ENCODE measurements at regions not wholly inside any gene's neighbourhood (a gene's known extent, or its start where the extent isn't known, plus 50 kb on each side); places are given as distances from the start of the nearest gene placed in this dataset.

DNA sequence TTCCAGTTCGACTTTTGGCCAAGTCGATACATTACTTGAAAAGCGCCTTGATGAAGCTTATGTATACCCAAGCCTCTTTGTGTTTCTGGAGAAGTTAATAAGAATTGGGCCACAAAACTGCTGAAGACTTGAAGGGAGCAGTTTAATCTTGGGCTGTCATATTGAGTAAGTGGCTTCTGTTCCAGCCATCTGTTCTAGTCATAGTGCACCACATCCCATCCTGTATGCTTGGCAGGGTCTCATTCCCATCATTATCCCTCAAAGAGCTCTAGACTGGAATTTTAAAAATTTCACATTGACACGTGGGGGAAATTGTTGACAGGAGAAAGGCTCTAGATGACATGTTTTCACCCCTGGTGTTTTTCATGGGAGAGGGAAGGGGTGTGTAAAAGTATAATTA is 196.6 kb upstream of the PLPP4 start:
- DNase-seq (ENCODE audit: extremely low read depth in 1 of 4, low spot score in 3 of 4), result no peak
- no TSS peak for BruUV-seq (replicated peaks)
- H3K9me1 ChIP-seq (ENCODE audit: control insufficient read depth, insufficient read depth, low read length), result no peaks in the 10 kb centered on the region
- no peaks in the 10 kb centered on the region for H3K9me3 ChIP-seq (replicated peaks; ENCODE audit: control insufficient read depth, insufficient read depth, low read depth, low read length)
- no peak overlapping the region for H2AFZ ChIP-seq (ENCODE audit: low read depth, low read length)
- H3K9ac ChIP-seq (ENCODE audit: insufficient read depth in 1 of 2, low read depth in 2 of 2, low read length in 2 of 2), result no peak overlapping the region
- ChIA-PET POLR2A (no interaction called here), CTCF (ENCODE audit: low intra/inter-chr PET ratio) (no interaction called here)
- no peaks in the 10 kb centered on the region for H3K4me1 ChIP-seq (replicated peaks in 1 of 2; ENCODE audit: control insufficient read depth in 2 of 2, insufficient read depth in 2 of 2, low read length in 2 of 2)
- intact Hi-C loops (cut with micrococcal nuclease) (no loop called here), in situ Hi-C loops (cut with MboI) (no loop called here)
- ATAC-seq, result no peak
- no peak overlapping the region for H3K4me2 ChIP-seq (ENCODE audit: insufficient read depth, low read length)
- H3K79me2 ChIP-seq (ENCODE audit: control insufficient read depth, insufficient read depth, low read length), result no peaks in the 10 kb centered on the region
- H3K27me3 ChIP-seq (ENCODE audit: control insufficient read depth in 2 of 2, insufficient read depth in 2 of 2, low read length in 2 of 2), result no peaks in the 10 kb centered on the region
- H4K20me1 ChIP-seq (replicated peaks; ENCODE audit: control insufficient read depth, insufficient read depth, low read length), result no peaks in the 10 kb centered on the region
- no peak for FAIRE-seq
- H3K36me3 ChIP-seq (ENCODE audit: control insufficient read depth, insufficient read depth, low read length), result no peaks in the 10 kb centered on the region
- H3K27ac ChIP-seq (ENCODE audit: extremely low read depth, low read depth, low read length), result no peak overlapping the region
- H3K4me3 ChIP-seq, result no peak overlapping the region
- 3% methylated on average over 4 of the region's 4 CpGs for WGBS (ENCODE audit: insufficient coverage, low coverage, missing lambda C conversion rate)
- TF ChIP-seq, protein P1, sequence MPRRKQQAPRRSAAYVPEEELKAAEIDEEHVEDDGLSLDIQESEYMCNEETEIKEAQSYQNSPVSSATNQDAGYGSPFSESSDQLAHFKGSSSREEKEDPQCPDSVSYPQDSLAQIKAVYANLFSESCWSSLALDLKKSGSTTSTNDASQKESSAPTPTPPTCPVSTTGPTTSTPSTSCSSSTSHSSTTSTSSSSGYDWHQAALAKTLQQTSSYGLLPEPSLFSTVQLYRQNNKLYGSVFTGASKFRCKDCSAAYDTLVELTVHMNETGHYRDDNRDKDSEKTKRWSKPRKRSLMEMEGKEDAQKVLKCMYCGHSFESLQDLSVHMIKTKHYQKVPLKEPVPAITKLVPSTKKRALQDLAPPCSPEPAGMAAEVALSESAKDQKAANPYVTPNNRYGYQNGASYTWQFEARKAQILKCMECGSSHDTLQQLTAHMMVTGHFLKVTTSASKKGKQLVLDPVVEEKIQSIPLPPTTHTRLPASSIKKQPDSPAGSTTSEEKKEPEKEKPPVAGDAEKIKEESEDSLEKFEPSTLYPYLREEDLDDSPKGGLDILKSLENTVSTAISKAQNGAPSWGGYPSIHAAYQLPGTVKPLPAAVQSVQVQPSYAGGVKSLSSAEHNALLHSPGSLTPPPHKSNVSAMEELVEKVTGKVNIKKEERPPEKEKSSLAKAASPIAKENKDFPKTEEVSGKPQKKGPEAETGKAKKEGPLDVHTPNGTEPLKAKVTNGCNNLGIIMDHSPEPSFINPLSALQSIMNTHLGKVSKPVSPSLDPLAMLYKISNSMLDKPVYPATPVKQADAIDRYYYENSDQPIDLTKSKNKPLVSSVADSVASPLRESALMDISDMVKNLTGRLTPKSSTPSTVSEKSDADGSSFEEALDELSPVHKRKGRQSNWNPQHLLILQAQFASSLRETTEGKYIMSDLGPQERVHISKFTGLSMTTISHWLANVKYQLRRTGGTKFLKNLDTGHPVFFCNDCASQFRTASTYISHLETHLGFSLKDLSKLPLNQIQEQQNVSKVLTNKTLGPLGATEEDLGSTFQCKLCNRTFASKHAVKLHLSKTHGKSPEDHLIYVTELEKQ (CRISPR knock-in tag; IDR thresholded peaks at IDR 0.05), result no peak
- TF ChIP-seq NUFIP1 (IDR thresholded peaks at IDR 0.05; ENCODE audit: partially characterized antibody) (no peak), XRCC4 (IDR thresholded peaks at IDR 0.05; ENCODE audit: extremely low read depth, insufficient read depth, insufficient read length) (no peak), IFI16 (CRISPR knock-in tag; IDR thresholded peaks at IDR 0.05) (no peak), JUN (IDR thresholded peaks at IDR 0.05; ENCODE audit: borderline replicate concordance, low read depth, low read length) (no peak), JUN (CRISPR knock-in tag; IDR thresholded peaks at IDR 0.05; ENCODE audit: borderline replicate concordance) (no peak), ZBTB1 (CRISPR knock-in tag; IDR thresholded peaks at IDR 0.05; ENCODE audit: borderline replicate concordance, low read depth) (no peak), KAT7 (CRISPR knock-in tag; IDR thresholded peaks at IDR 0.05; ENCODE audit: borderline replicate concordance) (no peak), PHTF2 (CRISPR knock-in tag; IDR thresholded peaks at IDR 0.05) (no peak), NFE2L1 (tag; IDR thresholded peaks at IDR 0.05; ENCODE audit: borderline replicate concordance, low read depth) (no peak), ZNF143 (CRISPR knock-in tag; IDR thresholded peaks at IDR 0.05) (no peak), ARHGAP35 (IDR thresholded peaks at IDR 0.05; ENCODE audit: partially characterized antibody) (no peak), HNRNPLL (IDR thresholded peaks at IDR 0.05; ENCODE audit: low read depth, low read length, poor library complexity, severe bottlenecking) (no peak), KLF1 (tag; IDR thresholded peaks at IDR 0.05) (no peak)
- TF ChIP-seq, protein P2, sequence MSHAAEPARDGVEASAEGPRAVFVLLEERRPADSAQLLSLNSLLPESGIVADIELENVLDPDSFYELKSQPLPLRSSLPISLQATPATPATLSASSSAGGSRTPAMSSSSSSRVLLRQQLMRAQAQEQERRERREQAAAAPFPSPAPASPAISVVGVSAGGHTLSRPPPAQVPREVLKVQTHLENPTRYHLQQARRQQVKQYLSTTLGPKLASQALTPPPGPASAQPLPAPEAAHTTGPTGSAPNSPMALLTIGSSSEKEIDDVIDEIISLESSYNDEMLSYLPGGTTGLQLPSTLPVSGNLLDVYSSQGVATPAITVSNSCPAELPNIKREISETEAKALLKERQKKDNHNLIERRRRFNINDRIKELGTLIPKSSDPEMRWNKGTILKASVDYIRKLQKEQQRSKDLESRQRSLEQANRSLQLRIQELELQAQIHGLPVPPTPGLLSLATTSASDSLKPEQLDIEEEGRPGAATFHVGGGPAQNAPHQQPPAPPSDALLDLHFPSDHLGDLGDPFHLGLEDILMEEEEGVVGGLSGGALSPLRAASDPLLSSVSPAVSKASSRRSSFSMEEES (CRISPR knock-in tag; IDR thresholded peaks at IDR 0.05), result no peak
- TF ChIP-seq, protein P3, sequence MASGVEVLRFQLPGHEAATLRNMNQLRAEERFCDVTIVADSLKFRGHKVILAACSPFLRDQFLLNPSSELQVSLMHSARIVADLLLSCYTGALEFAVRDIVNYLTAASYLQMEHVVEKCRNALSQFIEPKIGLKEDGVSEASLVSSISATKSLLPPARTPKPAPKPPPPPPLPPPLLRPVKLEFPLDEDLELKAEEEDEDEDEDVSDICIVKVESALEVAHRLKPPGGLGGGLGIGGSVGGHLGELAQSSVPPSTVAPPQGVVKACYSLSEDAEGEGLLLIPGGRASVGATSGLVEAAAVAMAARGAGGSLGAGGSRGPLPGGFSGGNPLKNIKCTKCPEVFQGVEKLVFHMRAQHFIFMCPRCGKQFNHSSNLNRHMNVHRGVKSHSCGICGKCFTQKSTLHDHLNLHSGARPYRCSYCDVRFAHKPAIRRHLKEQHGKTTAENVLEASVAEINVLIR (CRISPR knock-in tag; IDR thresholded peaks at IDR 0.05), result no peak
